Panc1 (cell line): ENCODE measurements at regions not wholly inside any gene's neighbourhood (a gene's known extent, or its start where the extent isn't known, plus 50 kb on each side); places are given as distances from the start of the nearest gene placed in this dataset.

Source experiments
- ATAC-seq: fragments of 200-7000 bp; cut with Tn5 transposase; 2 replicates; pipeline ENCODE4 v1.9.1; 2020; ENCODE audit warnings: mild to moderate bottlenecking, moderate library complexity
- BruUV-seq: library from RNA; stranded (reverse); fragments of 400-500 nt; replicated peaks from 2 replicates; lab custom pipeline; 2021; lab: Mats Ljungman, UMichigan
- CTCF ChIA-PET: fragments of 300-600 bp; sonication (Branson Sonifier 250); formaldehyde crosslinking; loops from one replicate; lab custom pipeline; 2022; ENCODE audit warnings: antibody characterized with exemption; lab: Charles Lee
- POLR2A ChIA-PET: fragments of 300-600 bp; sonication (Branson Sonifier 250); formaldehyde crosslinking; loops from one replicate; lab custom pipeline; 2022; ENCODE audit warnings: antibody characterized with exemption; lab: Charles Lee
- DNase-seq: peaks from one replicate; pipeline ENCODE4 v3.0.0-alpha.2; 2010; ENCODE audit warnings: low read depth, low spot score
- H3K27ac ChIP-seq: 2 replicates; pipeline ENCODE4 v1.5.1; 2011; ENCODE audit warnings: mild to moderate bottlenecking, low read length, inconsistent platforms
- H3K27me3 ChIP-seq: fragments of 200-500 bp; sonication (Bioruptor generic); 2 replicates; pipeline ENCODE4 v1.6.0; 2014; ENCODE audit warnings: low read length, inconsistent platforms; ENCODE audit not compliant: control insufficient read depth, insufficient read depth
- H3K36me3 ChIP-seq: fragments of 200-500 bp; sonication (Bioruptor generic); 2 replicates; pipeline ENCODE4 v1.5.1; 2014; ENCODE audit warnings: inconsistent platforms, mild to moderate bottlenecking, low read length, moderate library complexity; ENCODE audit not compliant: control insufficient read depth, insufficient read depth
- H3K4me1 ChIP-seq: 2 replicates; pipeline ENCODE4 v1.5.1; 2011; ENCODE audit warnings: inconsistent platforms, mild to moderate bottlenecking, low read length, moderate library complexity; ENCODE audit not compliant: control insufficient read depth, insufficient read depth
- H3K4me3 ChIP-seq, 2 experiments: 2 replicates each; pipeline ENCODE4 v1.5.1; 2011 to 2012; ENCODE audit warnings: low read depth in 2 of 2, low read length in 2 of 2, mild to moderate bottlenecking in 2 of 2, inconsistent platforms in 1 of 2, moderate library complexity in 1 of 2
- H3K9me3 ChIP-seq: fragments of 200-500 bp; sonication (Bioruptor generic); 2 replicates; pipeline ENCODE4 v1.5.1; 2014; ENCODE audit warnings: low read depth, mild to moderate bottlenecking, inconsistent platforms, low read length, moderate library complexity; ENCODE audit not compliant: control insufficient read depth, insufficient read depth
- POLR2AphosphoS5 ChIP-seq: IDR thresholded peaks from 2 replicates; pipeline ENCODE4 v1.6.1; 2012; ENCODE audit warnings: mild to moderate bottlenecking, low read depth, low read length, moderate library complexity
- REST ChIP-seq, 2 experiments: IDR thresholded peaks; 2 replicates each; pipeline ENCODE4 v1.6.1; 2011 to 2012; ENCODE audit warnings: low read depth in 2 of 2, control low read depth in 1 of 2, low read length in 1 of 2, mild to moderate bottlenecking in 1 of 2, moderate library complexity in 1 of 2; ENCODE audit not compliant: insufficient read depth in 1 of 2
- SIN3A ChIP-seq: IDR thresholded peaks from 2 replicates; pipeline ENCODE4 v1.6.1; 2012; ENCODE audit warnings: low read depth, mild to moderate bottlenecking, low read length, moderate library complexity, borderline replicate concordance; ENCODE audit not compliant: insufficient read depth
- TCF7L2 ChIP-seq: IDR thresholded peaks from 2 replicates; pipeline ENCODE4 v1.6.1; 2011; ENCODE audit warnings: mild to moderate bottlenecking, low read depth, low read length, inconsistent platforms
- in situ Hi-C: cut with HindIII; loops from 2 replicates; pipeline ENCODE4 v1.10.0; 2016; ENCODE audit warnings: low sequenced_read_pairs, low pct_unique_long_range_greater_than_20kb
- intact Hi-C: fragments of 100-400 bp; cut with micrococcal nuclease; formaldehyde crosslinking; loops from one replicate; pipeline ENCODE4 v1.10.0; 2022; ENCODE audit not compliant: unreplicated experiment
- TF ChIP-seq, protein P1 (sequence below): fragments of 450-650 bp; IDR thresholded peaks from 2 replicates; pipeline ENCODE4 v1.5.1; 2017; ENCODE audit warnings: mild to moderate bottlenecking

GRCh38 chr10:63773106-63773505 is 251.9 kb downstream of the REEP3 start:
- Histone ChIP-seq H3K27me3 (peaks cover 29% of the 10 kb centered on the region), H3K36me3 (no peaks in the 10 kb centered on the region), H3K27ac (no peak overlapping the region), H3K4me1 (no peaks in the 10 kb centered on the region), H3K4me3 (no peak overlapping the region), H3K9me3 (no peaks in the 10 kb centered on the region)
- no peak for DNase-seq
- POLR2A ChIA-PET, result no interaction called here
- intact Hi-C loops, result no loop called here
- BruUV-seq, result no TSS peak
- ATAC-seq, result no peak
- CTCF ChIA-PET, result no interaction called here
- TF ChIP-seq POLR2AphosphoS5 (no peak), TCF7L2 (no peak), SIN3A (no peak), REST (IDR thresholded peaks at IDR 0.05; ENCODE audit: insufficient read depth in 1 of 2, low read depth in 2 of 2, low read length in 1 of 2) (no peak)
- TF ChIP-seq, protein P1, sequence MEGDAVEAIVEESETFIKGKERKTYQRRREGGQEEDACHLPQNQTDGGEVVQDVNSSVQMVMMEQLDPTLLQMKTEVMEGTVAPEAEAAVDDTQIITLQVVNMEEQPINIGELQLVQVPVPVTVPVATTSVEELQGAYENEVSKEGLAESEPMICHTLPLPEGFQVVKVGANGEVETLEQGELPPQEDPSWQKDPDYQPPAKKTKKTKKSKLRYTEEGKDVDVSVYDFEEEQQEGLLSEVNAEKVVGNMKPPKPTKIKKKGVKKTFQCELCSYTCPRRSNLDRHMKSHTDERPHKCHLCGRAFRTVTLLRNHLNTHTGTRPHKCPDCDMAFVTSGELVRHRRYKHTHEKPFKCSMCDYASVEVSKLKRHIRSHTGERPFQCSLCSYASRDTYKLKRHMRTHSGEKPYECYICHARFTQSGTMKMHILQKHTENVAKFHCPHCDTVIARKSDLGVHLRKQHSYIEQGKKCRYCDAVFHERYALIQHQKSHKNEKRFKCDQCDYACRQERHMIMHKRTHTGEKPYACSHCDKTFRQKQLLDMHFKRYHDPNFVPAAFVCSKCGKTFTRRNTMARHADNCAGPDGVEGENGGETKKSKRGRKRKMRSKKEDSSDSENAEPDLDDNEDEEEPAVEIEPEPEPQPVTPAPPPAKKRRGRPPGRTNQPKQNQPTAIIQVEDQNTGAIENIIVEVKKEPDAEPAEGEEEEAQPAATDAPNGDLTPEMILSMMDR, result no peak
- in situ Hi-C loops, result no loop called here

DNA sequence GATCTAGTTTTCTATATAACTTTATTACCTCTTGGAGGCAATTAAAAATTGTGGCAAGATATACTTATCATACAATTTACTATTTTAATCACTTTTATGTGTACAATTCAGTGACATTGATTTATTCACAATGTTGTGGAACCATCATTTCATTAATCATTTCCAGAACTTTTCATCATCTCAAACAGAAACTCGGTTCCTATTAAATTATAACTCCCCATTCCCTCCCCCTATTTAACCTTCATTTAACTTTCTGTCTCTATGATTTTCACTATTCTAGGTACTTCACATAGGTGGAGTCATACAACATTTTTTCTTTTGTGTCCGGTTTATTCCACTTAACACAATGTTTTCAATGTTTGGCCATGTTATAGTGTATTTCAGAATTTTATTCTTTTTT is 252.8 kb downstream of the REEP3 start:
- Histone ChIP-seq H3K27ac (no peak overlapping the region), H3K9me3 (no peaks in the 10 kb centered on the region), H3K36me3 (no peaks in the 10 kb centered on the region), H3K27me3 (peaks cover 29% of the 10 kb centered on the region), H3K4me3 (no peak overlapping the region), H3K4me1 (no peaks in the 10 kb centered on the region)
- ChIA-PET POLR2A (no interaction called here), CTCF (no interaction called here)
- intact Hi-C loops (no loop called here), in situ Hi-C loops (no loop called here)
- no peak for ATAC-seq
- TF ChIP-seq SIN3A, result no peak
- TF ChIP-seq REST (IDR thresholded peaks at IDR 0.05; ENCODE audit: insufficient read depth in 1 of 2, low read depth in 2 of 2, low read length in 1 of 2), result no peak
- no peak for TF ChIP-seq TCF7L2
- no TSS peak for BruUV-seq
- DNase-seq, result no peak
